ENCODE measurements at regions not wholly inside any gene's neighbourhood (a gene's known extent, or its start where the extent isn't known, plus 50 kb on each side); places are given as distances from the start of the nearest gene placed in this dataset.

- peaks cover 0 to 5% of the 10 kb centered on the region in 2 donors for H3K9me3 ChIP-seq
- H3K27ac ChIP-seq = no peak overlapping the region
- no peak for TF ChIP-seq POLR2AphosphoS5 (IDR thresholded peaks at IDR 0.05)
- TF ChIP-seq POLR2A (IDR thresholded peaks at IDR 0.05) = no peak
- no peak for TF ChIP-seq CTCF (IDR thresholded peaks at IDR 0.05)
- no peak for DNase-seq (ENCODE audit: low spot score in 2 of 2)
- no peak overlapping the region for H3K4me3 ChIP-seq
- intact Hi-C loops (cut with DNase I; ENCODE audit: low total_unique reads) = no loop called here
- H3K4me1 ChIP-seq = no peaks in the 10 kb centered on the region
- no peaks in the 10 kb centered on the region for H3K36me3 ChIP-seq
- no peaks in the 10 kb centered on the region for H3K27me3 ChIP-seq
Observed at GRCh38 chr2:82636402-82637020, 1822.6 kb downstream of the SUCLG1 start.

GRCh38 chr2:82599021-82599420 is 1860.1 kb downstream of the SUCLG1 start:
- Histone ChIP-seq H3K36me3 (peaks cover 3% of the 10 kb centered on the region), H3K4me3 (no peak overlapping the region), H3K9me3 (no peaks in the 10 kb centered on the region), H3K27me3 (no peaks in the 10 kb centered on the region), H3K27ac (no peak overlapping the region), H3K4me1 (no peaks in the 10 kb centered on the region)
- no peak for DNase-seq (ENCODE audit: low spot score in 2 of 2)
- TF ChIP-seq CTCF (IDR thresholded peaks at IDR 0.05) (no peak), POLR2A (IDR thresholded peaks at IDR 0.05) (no peak), POLR2AphosphoS5 (IDR thresholded peaks at IDR 0.05) (no peak)
- intact Hi-C loops (cut with DNase I; ENCODE audit: low total_unique reads) = no loop called here

GRCh38 chr2:82596581-82596980 is 1862.5 kb downstream of the SUCLG1 start:
- DNase-seq (ENCODE audit: low spot score in 2 of 2) = no peak
- TF ChIP-seq POLR2AphosphoS5 (IDR thresholded peaks at IDR 0.05) (no peak), CTCF (IDR thresholded peaks at IDR 0.05) (no peak), POLR2A (IDR thresholded peaks at IDR 0.05) (no peak)
- H3K4me1 ChIP-seq = no peaks in the 10 kb centered on the region
- H3K27ac ChIP-seq = no peak overlapping the region
- no peak overlapping the region for H3K4me3 ChIP-seq
- intact Hi-C loops (cut with DNase I; ENCODE audit: low total_unique reads) = no loop called here
- peaks cover 3% of the 10 kb centered on the region for H3K36me3 ChIP-seq
- H3K9me3 ChIP-seq = no peaks in the 10 kb centered on the region
- H3K27me3 ChIP-seq = no peaks in the 10 kb centered on the region

- intact Hi-C loops (cut with DNase I; ENCODE audit: low total_unique reads) = no loop called here
- Histone ChIP-seq H3K9me3 (no peaks in the 10 kb centered on the region), H3K27ac (no peak overlapping the region), H3K36me3 (no peaks in the 10 kb centered on the region), H3K4me1 (no peaks in the 10 kb centered on the region), H3K27me3 (no peaks in the 10 kb centered on the region), H3K4me3 (no peak overlapping the region)
- no peak for DNase-seq (ENCODE audit: low spot score in 2 of 2)
- TF ChIP-seq POLR2AphosphoS5 (IDR thresholded peaks at IDR 0.05) = no peak
- no peak for TF ChIP-seq POLR2A (IDR thresholded peaks at IDR 0.05)
Observed at GRCh38 chr2:82591718-82592117, 1867.4 kb downstream of the SUCLG1 start.

GRCh38 chr2:82576656-82577055 is 1882.4 kb downstream of the SUCLG1 start:
- Histone ChIP-seq H3K9me3 (peaks cover 0 to 15% of the 10 kb centered on the region in 2 donors), H3K36me3 (no peaks in the 10 kb centered on the region), H3K27ac (no peak overlapping the region), H3K4me3 (no peak overlapping the region), H3K27me3 (no peaks in the 10 kb centered on the region), H3K4me1 (no peaks in the 10 kb centered on the region)
- intact Hi-C loops (cut with DNase I; ENCODE audit: low total_unique reads) = no loop called here
- TF ChIP-seq POLR2A (IDR thresholded peaks at IDR 0.05) (no peak), POLR2AphosphoS5 (IDR thresholded peaks at IDR 0.05) (no peak), CTCF (IDR thresholded peaks at IDR 0.05) (no peak)
- DNase-seq (ENCODE audit: low spot score in 2 of 2) = no peak

- intact Hi-C loops (cut with DNase I; ENCODE audit: low total_unique reads) = no loop called here
- no peak overlapping the region for H3K27ac ChIP-seq
- no peak for DNase-seq (ENCODE audit: low spot score in 2 of 2)
- no peak for TF ChIP-seq POLR2AphosphoS5 (IDR thresholded peaks at IDR 0.05)
- TF ChIP-seq POLR2A (IDR thresholded peaks at IDR 0.05) = no peak
- no peak for TF ChIP-seq CTCF (IDR thresholded peaks at IDR 0.05)
- no peak overlapping the region for H3K4me3 ChIP-seq
- H3K27me3 ChIP-seq = no peaks in the 10 kb centered on the region
- no peaks in the 10 kb centered on the region for H3K36me3 ChIP-seq
- H3K9me3 ChIP-seq = no peaks in the 10 kb centered on the region
- no peaks in the 10 kb centered on the region for H3K4me1 ChIP-seq
Observed at GRCh38 chr2:82539280-82539621, 1919.8 kb downstream of the SUCLG1 start.

Data from breast epithelium (tissue), 4 donors.